Adrenal gland (tissue), 9 donors: ENCODE measurements at regions not wholly inside any gene's neighbourhood (a gene's known extent, or its start where the extent isn't known, plus 50 kb on each side); places are given as distances from the start of the nearest gene placed in this dataset.
A peak's percentile ranks its signal among the peaks of the same experiment; 100 is the strongest.

Experiments
- DNase-seq, 7 donors: peaks; one replicate each; pipeline ENCODE4 v3.0.0-alpha.2; 2019 to 2020
- H3K27ac ChIP-seq, 5 donors: fragments of 200-600 bp; sonication (generic) in 4 of 5; 1 replicate in 3 of 5; 2 replicates in 2 of 5; pipeline versions ENCODE4 v1.5.1 to v1.8.0; 2016 to 2020; ENCODE audit warnings: mild to moderate bottlenecking in 1 of 5
- H3K27me3 ChIP-seq: fragments of 200-600 bp; 2 replicates; pipeline ENCODE4 v1.8.0; 2021
- H3K36me3 ChIP-seq, 2 donors: fragments of 200-600 bp; replicated peaks in 1 of 2; 1 replicate in 1 of 2; 2 replicates in 1 of 2; pipeline versions ENCODE4 v1.5.1 to v1.8.0; 2018 to 2022
- H3K4me1 ChIP-seq, 2 donors: fragments of 200-600 bp; replicated peaks in 1 of 2; 1 replicate in 1 of 2; 2 replicates in 1 of 2; pipeline versions ENCODE4 v1.5.1 to v1.8.0; 2018 to 2021
- H3K4me3 ChIP-seq, 4 donors: fragments of 200-600 bp; sonication (generic) in 3 of 4; one replicate each; pipeline ENCODE4 v1.5.1; 2016 to 2018
- H3K9me3 ChIP-seq, 3 donors: fragments of 200-600 bp; sonication (generic) in 1 of 3; replicated peaks in 1 of 3; 1 replicate in 2 of 3; 2 replicates in 1 of 3; pipeline versions ENCODE4 v1.5.1 to v1.8.0; 2016 to 2021
- POLR2A ChIP-seq, 2 donors: fragments of 450-650 bp; IDR thresholded peaks; one replicate each; pipeline ENCODE4 v1.6.1; 2017; ENCODE audit warnings: antibody characterized with exemption in 2 of 2, mild to moderate bottlenecking in 2 of 2, moderate library complexity in 1 of 2
- WGBS, 4 donors: extraction: QIAGEN DNeasy Blood & Tissue Kit in 2 of 4; methylation state at CpG; one replicate each; pipeline versions ENCODE4 v1.1.5 to v1.1.7; 2013 to 2017; 5-methylcytosine and 5-hydroxymethylcytosine counted together
- intact Hi-C, 2 donors: fragments of 100-400 bp; cut with DNase I; formaldehyde crosslinking; loops; one replicate each; pipeline versions ENCODE4 v1.14.1 to v1.15.0; 2022 to 2023
- TF ChIP-seq, protein P1 (sequence below), 6 experiments: fragments of 450-650 bp in 4 of 6; fragments of 200-600 bp in 2 of 6; sonication (generic) in 1 of 6; IDR thresholded peaks; 1 replicate in 5 of 6; 2 replicates in 1 of 6; pipeline versions ENCODE4 v1.5.1 to v1.8.0; 2016 to 2021; ENCODE audit warnings: antibody characterized with exemption in 6 of 6, mild to moderate bottlenecking in 2 of 6, moderate library complexity in 1 of 6
- donor health status: healthy with polysubstance abuse.
- donor health status: Bipolar disorder and iron deficiency.
- donor health status: DM: yes; HTN: yes; CAD: no.
- donor health status: DM: no; HTN: no; CAD: no.
- donor health status: DM: no; HTN: no; CAD: no.

- Histone ChIP-seq H3K4me1 (peaks cover 0 to 3% of the 10 kb centered on the region in 2 donors), H3K4me3 (no peak overlapping the region), H3K36me3 (no peaks in the 10 kb centered on the region), H3K27ac (no peak overlapping the region), H3K27me3 (no peaks in the 10 kb centered on the region), H3K9me3 (no peaks in the 10 kb centered on the region)
- intact Hi-C loops: no loop called here
- 76 to 97% (median 94%) methylated on average over 3 of the region's 3 CpGs for WGBS, 4 donors
- no peak for TF ChIP-seq POLR2A (IDR thresholded peaks at IDR 0.05)
- TF ChIP-seq, protein P1, sequence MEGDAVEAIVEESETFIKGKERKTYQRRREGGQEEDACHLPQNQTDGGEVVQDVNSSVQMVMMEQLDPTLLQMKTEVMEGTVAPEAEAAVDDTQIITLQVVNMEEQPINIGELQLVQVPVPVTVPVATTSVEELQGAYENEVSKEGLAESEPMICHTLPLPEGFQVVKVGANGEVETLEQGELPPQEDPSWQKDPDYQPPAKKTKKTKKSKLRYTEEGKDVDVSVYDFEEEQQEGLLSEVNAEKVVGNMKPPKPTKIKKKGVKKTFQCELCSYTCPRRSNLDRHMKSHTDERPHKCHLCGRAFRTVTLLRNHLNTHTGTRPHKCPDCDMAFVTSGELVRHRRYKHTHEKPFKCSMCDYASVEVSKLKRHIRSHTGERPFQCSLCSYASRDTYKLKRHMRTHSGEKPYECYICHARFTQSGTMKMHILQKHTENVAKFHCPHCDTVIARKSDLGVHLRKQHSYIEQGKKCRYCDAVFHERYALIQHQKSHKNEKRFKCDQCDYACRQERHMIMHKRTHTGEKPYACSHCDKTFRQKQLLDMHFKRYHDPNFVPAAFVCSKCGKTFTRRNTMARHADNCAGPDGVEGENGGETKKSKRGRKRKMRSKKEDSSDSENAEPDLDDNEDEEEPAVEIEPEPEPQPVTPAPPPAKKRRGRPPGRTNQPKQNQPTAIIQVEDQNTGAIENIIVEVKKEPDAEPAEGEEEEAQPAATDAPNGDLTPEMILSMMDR (IDR thresholded peaks at IDR 0.05): no peak
- DNase-seq: no peak
These were observed 366.2 kb downstream of the ENC1 start for GRCh38 chr5:74274326-74274725.

GRCh38 chr5:74272831-74273451 lies 367.6 kb downstream of the ENC1 start:
- no peak overlapping the region for H3K27ac ChIP-seq
- DNase-seq: peak in 3 of 7 donors; percentile 18 to 49 (median 24)
- no peaks in the 10 kb centered on the region for H3K4me1 ChIP-seq
- 50 to 59% (median 56%) methylated on average over 8 of the region's 8 CpGs for WGBS, 4 donors
- no peaks in the 10 kb centered on the region for H3K27me3 ChIP-seq
- H3K4me3 ChIP-seq: no peak overlapping the region
- no peaks in the 10 kb centered on the region for H3K9me3 ChIP-seq
- H3K36me3 ChIP-seq: no peaks in the 10 kb centered on the region
- intact Hi-C loops: no loop called here
- TF ChIP-seq, protein P1 (IDR thresholded peaks at IDR 0.05): no peak
- TF ChIP-seq POLR2A (IDR thresholded peaks at IDR 0.05): no peak

- 75 to 87% (median 83%) methylated on average over 2 of the region's 2 CpGs for WGBS, 4 donors
- intact Hi-C loops: no loop called here
- Histone ChIP-seq H3K27ac (no peak overlapping the region), H3K27me3 (no peaks in the 10 kb centered on the region), H3K4me1 (no peaks in the 10 kb centered on the region), H3K9me3 (no peaks in the 10 kb centered on the region), H3K4me3 (no peak overlapping the region), H3K36me3 (no peaks in the 10 kb centered on the region)
- DNase-seq: no peak
- TF ChIP-seq, protein P1 (IDR thresholded peaks at IDR 0.05): no peak
- no peak for TF ChIP-seq POLR2A (IDR thresholded peaks at IDR 0.05)
These were observed 368.3 kb downstream of the ENC1 start for GRCh38 chr5:74272024-74272775.

- no peak overlapping the region for H3K27ac ChIP-seq
- WGBS, 4 donors: 81 to 92% (median 89%) methylated on average over 5 of the region's 5 CpGs
- H3K36me3 ChIP-seq: no peaks in the 10 kb centered on the region
- H3K27me3 ChIP-seq: no peaks in the 10 kb centered on the region
- intact Hi-C loops: no loop called here
- no peak for DNase-seq
- no peak overlapping the region for H3K4me3 ChIP-seq
- no peak for TF ChIP-seq POLR2A (IDR thresholded peaks at IDR 0.05)
- TF ChIP-seq, protein P1 (IDR thresholded peaks at IDR 0.05): no peak
- H3K4me1 ChIP-seq: no peaks in the 10 kb centered on the region
- H3K9me3 ChIP-seq: no peaks in the 10 kb centered on the region
These were observed 372.2 kb downstream of the ENC1 start for GRCh38 chr5:74268297-74268696.
